Prostate gland (tissue), 2 donors: ENCODE measurements at regions not wholly inside any gene's neighbourhood (a gene's known extent, or its start where the extent isn't known, plus 50 kb on each side); places are given as distances from the start of the nearest gene placed in this dataset.

Experiments
- DNase-seq: peaks from one replicate; pipeline ENCODE4 v3.0.0-alpha.2; 2019; ENCODE audit warnings: low spot score
- H3K27ac ChIP-seq, 2 donors: fragments of 200-600 bp; sonication (generic); 2 replicates each; pipeline ENCODE4 v1.5.1; 2017 to 2019
- H3K27me3 ChIP-seq: fragments of 200-600 bp; sonication (generic); replicated peaks from 2 replicates; pipeline ENCODE4 v1.5.1; 2019; ENCODE audit not compliant: insufficient read depth
- H3K36me3 ChIP-seq, 2 donors: fragments of 200-600 bp; sonication (generic); 1 replicate in 1 of 2; 2 replicates in 1 of 2; pipeline versions ENCODE4 v1.5.1 to v1.8.1; 2017 to 2019
- H3K4me1 ChIP-seq: fragments of 200-600 bp; sonication (generic); replicated peaks from 2 replicates; pipeline ENCODE4 v1.5.1; 2019
- H3K4me3 ChIP-seq, 2 donors: fragments of 200-600 bp; sonication (generic); 2 replicates each; pipeline ENCODE4 v1.5.1; 2017 to 2019
- H3K9me3 ChIP-seq: fragments of 200-600 bp; sonication (generic); 2 replicates; pipeline ENCODE4 v1.5.1; 2017
- CTCF ChIP-seq, 4 experiments: fragments of 200-600 bp in 2 of 4; fragments of 450-650 bp in 2 of 4; sonication (generic) in 2 of 4; IDR thresholded peaks; 1 replicate in 3 of 4; 2 replicates in 1 of 4; pipeline ENCODE4 v1.5.1; 2016 to 2019; ENCODE audit warnings: antibody characterized with exemption in 4 of 4, mild to moderate bottlenecking in 2 of 4, moderate library complexity in 2 of 4
- POLR2A ChIP-seq: fragments of 450-650 bp; IDR thresholded peaks from one replicate; pipeline ENCODE4 v1.6.1; 2016; ENCODE audit warnings: antibody characterized with exemption, mild to moderate bottlenecking
- POLR2AphosphoS5 ChIP-seq: sonication (generic); formaldehyde crosslinking; IDR thresholded peaks from one replicate; pipeline ENCODE4 v1.6.1; 2017; ENCODE audit warnings: antibody characterized with exemption
- WGBS: methylation state at CpG from one replicate; pipeline ENCODE4 v1.1.5; 2018; 5-methylcytosine and 5-hydroxymethylcytosine counted together
- intact Hi-C: fragments of 100-400 bp; cut with DNase I; formaldehyde crosslinking; loops from one replicate; pipeline ENCODE4 v1.14.2; 2022

- Histone ChIP-seq H3K27ac (no peak overlapping the region), H3K4me3 (no peak overlapping the region), H3K4me1 (no peaks in the 10 kb centered on the region), H3K36me3 (no peaks in the 10 kb centered on the region), H3K9me3 (no peaks in the 10 kb centered on the region), H3K27me3 (no peaks in the 10 kb centered on the region)
- DNase-seq = no peak
- intact Hi-C loops = no loop called here
- no peak for TF ChIP-seq POLR2AphosphoS5
- no peak for TF ChIP-seq POLR2A
- TF ChIP-seq CTCF (IDR thresholded peaks at IDR 0.05) = no peak
These were observed 304.1 kb upstream of the TENM4 start for GRCh38 chr11:79744941-79745340.

GRCh38 chr11:79742176-79742575, 301.3 kb upstream of the TENM4 start:
- intact Hi-C loops = no loop called here
- DNase-seq = no peak
- Histone ChIP-seq H3K4me3 (no peak overlapping the region), H3K27me3 (no peaks in the 10 kb centered on the region), H3K4me1 (no peaks in the 10 kb centered on the region), H3K9me3 (no peaks in the 10 kb centered on the region), H3K27ac (no peak overlapping the region), H3K36me3 (no peaks in the 10 kb centered on the region)
- 35% methylated on average over 2 of the region's 2 CpGs for WGBS
- TF ChIP-seq CTCF (IDR thresholded peaks at IDR 0.05) (no peak), POLR2AphosphoS5 (no peak), POLR2A (no peak)

GRCh38 chr11:79739591-79739990, 298.8 kb upstream of the TENM4 start:
- no peak overlapping the region for H3K4me3 ChIP-seq
- intact Hi-C loops = no loop called here
- H3K4me1 ChIP-seq = no peaks in the 10 kb centered on the region
- no peak overlapping the region for H3K27ac ChIP-seq
- no peak for DNase-seq
- 63% methylated on average over 5 of the region's 5 CpGs for WGBS
- H3K9me3 ChIP-seq = no peaks in the 10 kb centered on the region
- H3K27me3 ChIP-seq = no peaks in the 10 kb centered on the region
- TF ChIP-seq POLR2AphosphoS5 (no peak), POLR2A (no peak), CTCF (IDR thresholded peaks at IDR 0.05) (no peak)
- H3K36me3 ChIP-seq = no peaks in the 10 kb centered on the region

GRCh38 chr11:79727221-79727620, 286.4 kb upstream of the TENM4 start:
- Histone ChIP-seq H3K4me1 (no peaks in the 10 kb centered on the region), H3K27me3 (peaks cover 2% of the 10 kb centered on the region), H3K4me3 (no peak overlapping the region), H3K27ac (no peak overlapping the region), H3K36me3 (no peaks in the 10 kb centered on the region), H3K9me3 (no peaks in the 10 kb centered on the region)
- intact Hi-C loops = no loop called here
- no peak for TF ChIP-seq CTCF (IDR thresholded peaks at IDR 0.05)
- TF ChIP-seq POLR2A = no peak
- TF ChIP-seq POLR2AphosphoS5 = no peak
- WGBS = 89% methylated on average over 7 of the region's 7 CpGs
- DNase-seq = no peak

GRCh38 chr11:79720115-79720514, 279.3 kb upstream of the TENM4 start:
- Histone ChIP-seq H3K27ac (no peak overlapping the region), H3K27me3 (peaks cover under 1% of the 10 kb centered on the region), H3K4me1 (no peaks in the 10 kb centered on the region), H3K36me3 (no peaks in the 10 kb centered on the region), H3K9me3 (no peaks in the 10 kb centered on the region), H3K4me3 (no peak overlapping the region)
- TF ChIP-seq POLR2A (no peak), CTCF (IDR thresholded peaks at IDR 0.05) (no peak), POLR2AphosphoS5 (no peak)
- intact Hi-C loops = no loop called here
- DNase-seq = no peak
- WGBS = 60% methylated on average over 2 of the region's 2 CpGs
